ENCODE measurements at regions not wholly inside any gene's neighbourhood (a gene's known extent, or its start where the extent isn't known, plus 50 kb on each side); places are given as distances from the start of the nearest gene placed in this dataset.

GRCh38 chr22:26766510-26767350, 109.3 kb downstream of the MIAT start:
- Histone ChIP-seq H4K91ac (ENCODE audit: low read depth, low read length, poor library complexity) (no peak overlapping the region), H3K4me1 (ENCODE audit: control insufficient read depth in 2 of 2, insufficient read depth in 1 of 2, low read depth in 1 of 2, low read length in 2 of 2) (peaks cover 0 to 7% of the 10 kb centered on the region in 2 donors), H4K8ac (ENCODE audit: low read depth, low read length) (no peak overlapping the region), H3K4ac (ENCODE audit: low read length) (no peak overlapping the region), H3K9ac (ENCODE audit: low read depth, low read length, poor library complexity) (no peak overlapping the region), H2BK15ac (ENCODE audit: low read length) (no peak overlapping the region), H2AFZ (ENCODE audit: low read length) (no peak overlapping the region), H3K36me3 (replicated peaks in 1 of 2; ENCODE audit: control insufficient read depth in 2 of 2, insufficient read depth in 2 of 2, low read length in 2 of 2) (no peaks in the 10 kb centered on the region), H3K4me3 (ENCODE audit: low read length in 2 of 2) (no peak overlapping the region), H3K23ac (ENCODE audit: low read depth, low read length, poor library complexity) (no peak overlapping the region), H3K4me2 (ENCODE audit: insufficient read depth, low read length, poor library complexity, severe bottlenecking) (no peak overlapping the region), H3K18ac (ENCODE audit: low read length) (no peak overlapping the region), H3K9me3 (replicated peaks in 1 of 2; ENCODE audit: control insufficient read depth in 2 of 2, insufficient read depth in 1 of 2, low read depth in 1 of 2, low read length in 2 of 2) (peaks cover 0 to 9% of the 10 kb centered on the region in 2 donors), H3K14ac (ENCODE audit: low read length) (no peak overlapping the region), H3K79me1 (ENCODE audit: low read depth, low read length) (peaks cover 2% of the 10 kb centered on the region), H3K27me3 (ENCODE audit: control insufficient read depth in 3 of 3, insufficient read depth in 3 of 3, low read depth in 1 of 3, low read length in 3 of 3) (no peaks in the 10 kb centered on the region), H2BK12ac (ENCODE audit: low read length) (no peak overlapping the region), H2BK120ac (ENCODE audit: low read depth, low read length) (no peak overlapping the region), H2BK5ac (ENCODE audit: low read length) (no peak overlapping the region), H3K27ac (replicated peaks; ENCODE audit: low read length) (no peak overlapping the region), H2AK5ac (ENCODE audit: low read depth, low read length) (no peak overlapping the region)
- no CpG with 5 or more reads among the region's 19 CpGs for WGBS, 2 donors (ENCODE audit: extremely low coverage in 2 of 2, insufficient read length in 2 of 2, insufficient replicate concordance in 1 of 2)
- no peak for DNase-seq (ENCODE audit: low spot score)

- no peak for DNase-seq (ENCODE audit: low spot score)
- H3K9me3 ChIP-seq (replicated peaks in 1 of 2; ENCODE audit: control insufficient read depth in 2 of 2, insufficient read depth in 1 of 2, low read depth in 1 of 2, low read length in 2 of 2) = peaks cover 0 to 9% of the 10 kb centered on the region in 2 donors
- no peak overlapping the region for H3K23ac ChIP-seq (ENCODE audit: low read depth, low read length, poor library complexity)
- no peak overlapping the region for H4K91ac ChIP-seq (ENCODE audit: low read depth, low read length, poor library complexity)
- WGBS, 2 donors (ENCODE audit: extremely low coverage in 2 of 2, insufficient read length in 2 of 2, insufficient replicate concordance in 1 of 2) = no CpG with 5 or more reads among the region's 15 CpGs
- H3K79me1 ChIP-seq (ENCODE audit: low read depth, low read length) = peaks cover 2% of the 10 kb centered on the region
- H2BK5ac ChIP-seq (ENCODE audit: low read length) = no peak overlapping the region
- H3K9ac ChIP-seq (ENCODE audit: low read depth, low read length, poor library complexity) = no peak overlapping the region
- no peak overlapping the region for H3K4ac ChIP-seq (ENCODE audit: low read length)
- H4K8ac ChIP-seq (ENCODE audit: low read depth, low read length) = no peak overlapping the region
- no peak overlapping the region for H2BK15ac ChIP-seq (ENCODE audit: low read length)
- H3K18ac ChIP-seq (ENCODE audit: low read length) = no peak overlapping the region
- H3K4me3 ChIP-seq (ENCODE audit: low read length in 2 of 2) = no peak overlapping the region
- H3K27me3 ChIP-seq (ENCODE audit: control insufficient read depth in 3 of 3, insufficient read depth in 3 of 3, low read depth in 1 of 3, low read length in 3 of 3) = no peaks in the 10 kb centered on the region
- H3K4me2 ChIP-seq (ENCODE audit: insufficient read depth, low read length, poor library complexity, severe bottlenecking) = no peak overlapping the region
- no peak overlapping the region for H2AFZ ChIP-seq (ENCODE audit: low read length)
- H2AK5ac ChIP-seq (ENCODE audit: low read depth, low read length) = no peak overlapping the region
- H3K4me1 ChIP-seq (ENCODE audit: control insufficient read depth in 2 of 2, insufficient read depth in 1 of 2, low read depth in 1 of 2, low read length in 2 of 2) = peaks cover 0 to 5% of the 10 kb centered on the region in 2 donors
- no peak overlapping the region for H3K14ac ChIP-seq (ENCODE audit: low read length)
- no peaks in the 10 kb centered on the region for H3K36me3 ChIP-seq (replicated peaks in 1 of 2; ENCODE audit: control insufficient read depth in 2 of 2, insufficient read depth in 2 of 2, low read length in 2 of 2)
- no peak overlapping the region for H3K27ac ChIP-seq (replicated peaks; ENCODE audit: low read length)
- no peak overlapping the region for H2BK12ac ChIP-seq (ENCODE audit: low read length)
- no peak overlapping the region for H2BK120ac ChIP-seq (ENCODE audit: low read depth, low read length)
Measured at GRCh38 chr22:26767351-26768155, 110.2 kb downstream of the MIAT start.

DNA sequence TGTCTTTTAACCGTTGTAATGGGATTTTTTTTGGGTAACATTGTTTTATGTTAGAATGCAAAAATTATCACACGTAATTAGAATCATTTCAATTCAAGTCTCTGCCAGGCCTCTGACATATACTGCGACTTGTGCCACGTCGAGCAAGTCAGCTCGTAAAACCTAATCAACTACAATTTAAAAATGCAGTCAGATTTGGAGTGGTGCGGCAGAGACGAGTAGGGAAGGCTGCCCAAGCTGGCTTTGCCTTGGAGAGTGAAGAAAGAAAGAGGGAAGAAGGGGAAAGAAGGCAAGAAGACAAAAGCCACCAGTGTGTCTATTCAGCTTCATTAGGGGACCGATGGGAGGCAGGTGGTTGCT, 110.7 kb downstream of the MIAT start:
- no peak overlapping the region for H3K9ac ChIP-seq (ENCODE audit: low read depth, low read length, poor library complexity)
- no CpG with 5 or more reads among the region's 9 CpGs for WGBS, 2 donors (ENCODE audit: extremely low coverage in 2 of 2, insufficient read length in 2 of 2, insufficient replicate concordance in 1 of 2)
- H3K4ac ChIP-seq (ENCODE audit: low read length) = no peak overlapping the region
- no peak overlapping the region for H3K23ac ChIP-seq (ENCODE audit: low read depth, low read length, poor library complexity)
- H2BK12ac ChIP-seq (ENCODE audit: low read length) = no peak overlapping the region
- H3K79me1 ChIP-seq (ENCODE audit: low read depth, low read length) = peaks cover 2% of the 10 kb centered on the region
- no peaks in the 10 kb centered on the region for H3K27me3 ChIP-seq (ENCODE audit: control insufficient read depth in 3 of 3, insufficient read depth in 3 of 3, low read depth in 1 of 3, low read length in 3 of 3)
- H4K8ac ChIP-seq (ENCODE audit: low read depth, low read length) = no peak overlapping the region
- no peak overlapping the region for H3K14ac ChIP-seq (ENCODE audit: low read length)
- H3K9me3 ChIP-seq (replicated peaks in 1 of 2; ENCODE audit: control insufficient read depth in 2 of 2, insufficient read depth in 1 of 2, low read depth in 1 of 2, low read length in 2 of 2) = peaks cover 0 to 9% of the 10 kb centered on the region in 2 donors
- H2BK15ac ChIP-seq (ENCODE audit: low read length) = no peak overlapping the region
- H2BK120ac ChIP-seq (ENCODE audit: low read depth, low read length) = no peak overlapping the region
- H3K27ac ChIP-seq (replicated peaks; ENCODE audit: low read length) = no peak overlapping the region
- no peak overlapping the region for H2AFZ ChIP-seq (ENCODE audit: low read length)
- no peak overlapping the region for H2AK5ac ChIP-seq (ENCODE audit: low read depth, low read length)
- H4K91ac ChIP-seq (ENCODE audit: low read depth, low read length, poor library complexity) = no peak overlapping the region
- no peak overlapping the region for H2BK5ac ChIP-seq (ENCODE audit: low read length)
- H3K18ac ChIP-seq (ENCODE audit: low read length) = no peak overlapping the region
- peaks cover 0 to 5% of the 10 kb centered on the region in 2 donors for H3K4me1 ChIP-seq (ENCODE audit: control insufficient read depth in 2 of 2, insufficient read depth in 1 of 2, low read depth in 1 of 2, low read length in 2 of 2)
- no peak for DNase-seq (ENCODE audit: low spot score)
- H3K4me3 ChIP-seq (ENCODE audit: low read length in 2 of 2) = no peak overlapping the region
- H3K4me2 ChIP-seq (ENCODE audit: insufficient read depth, low read length, poor library complexity, severe bottlenecking) = no peak overlapping the region
- H3K36me3 ChIP-seq (replicated peaks in 1 of 2; ENCODE audit: control insufficient read depth in 2 of 2, insufficient read depth in 2 of 2, low read length in 2 of 2) = no peaks in the 10 kb centered on the region

DNA sequence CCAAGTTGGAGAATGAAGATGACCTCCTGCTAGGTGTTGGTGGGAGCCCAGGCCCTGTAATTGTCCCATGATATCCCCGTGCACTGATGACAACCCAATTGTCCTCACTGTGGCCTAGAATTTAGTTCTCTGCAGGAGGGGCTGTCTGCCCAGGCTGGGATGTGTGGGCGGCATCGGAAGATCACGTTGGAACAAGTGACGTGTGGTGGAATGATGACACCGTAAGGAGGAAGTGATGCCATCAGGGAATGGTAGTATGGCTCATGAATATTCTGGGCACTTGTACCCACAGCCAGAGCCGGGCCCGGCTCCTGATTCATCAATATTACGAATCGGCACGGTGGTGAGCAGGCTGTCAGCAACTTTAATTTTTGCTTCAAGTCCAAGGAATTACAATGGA, 111.6 kb downstream of the MIAT start:
- Histone ChIP-seq H2BK15ac (ENCODE audit: low read length) (no peak overlapping the region), H2AK5ac (ENCODE audit: low read depth, low read length) (no peak overlapping the region), H4K91ac (ENCODE audit: low read depth, low read length, poor library complexity) (no peak overlapping the region), H3K18ac (ENCODE audit: low read length) (no peak overlapping the region), H3K9me3 (replicated peaks in 1 of 2; ENCODE audit: control insufficient read depth in 2 of 2, insufficient read depth in 1 of 2, low read depth in 1 of 2, low read length in 2 of 2) (peaks cover 0 to 9% of the 10 kb centered on the region in 2 donors), H2BK12ac (ENCODE audit: low read length) (no peak overlapping the region), H3K79me1 (ENCODE audit: low read depth, low read length) (no peaks in the 10 kb centered on the region), H2BK5ac (ENCODE audit: low read length) (no peak overlapping the region), H3K27ac (replicated peaks; ENCODE audit: low read length) (no peak overlapping the region), H3K4me3 (ENCODE audit: low read length in 2 of 2) (no peak overlapping the region), H3K4me1 (ENCODE audit: control insufficient read depth in 2 of 2, insufficient read depth in 1 of 2, low read depth in 1 of 2, low read length in 2 of 2) (peaks cover 0 to 5% of the 10 kb centered on the region in 2 donors), H4K8ac (ENCODE audit: low read depth, low read length) (no peak overlapping the region), H3K36me3 (replicated peaks in 1 of 2; ENCODE audit: control insufficient read depth in 2 of 2, insufficient read depth in 2 of 2, low read length in 2 of 2) (no peaks in the 10 kb centered on the region), H3K4ac (ENCODE audit: low read length) (no peak overlapping the region), H3K4me2 (ENCODE audit: insufficient read depth, low read length, poor library complexity, severe bottlenecking) (no peak overlapping the region), H3K23ac (ENCODE audit: low read depth, low read length, poor library complexity) (no peak overlapping the region), H2AFZ (ENCODE audit: low read length) (no peak overlapping the region), H3K9ac (ENCODE audit: low read depth, low read length, poor library complexity) (no peak overlapping the region), H3K14ac (ENCODE audit: low read length) (no peak overlapping the region), H3K27me3 (ENCODE audit: control insufficient read depth in 3 of 3, insufficient read depth in 3 of 3, low read depth in 1 of 3, low read length in 3 of 3) (no peaks in the 10 kb centered on the region), H2BK120ac (ENCODE audit: low read depth, low read length) (no peak overlapping the region)
- DNase-seq (ENCODE audit: low spot score) = no peak
- no CpG with 5 or more reads among the region's 11 CpGs for WGBS, 2 donors (ENCODE audit: extremely low coverage in 2 of 2, insufficient read length in 2 of 2, insufficient replicate concordance in 1 of 2)

Data from neuronal stem cell (in vitro differentiated cells).